HepG2 (cell line): ENCODE measurements at regions not wholly inside any gene's neighbourhood (a gene's known extent, or its start where the extent isn't known, plus 50 kb on each side); places are given as distances from the start of the nearest gene placed in this dataset.

Source experiments
- ATAC-seq: fragments of 200-7000 bp; cut with Tn5 transposase; 3 replicates; pipeline ENCODE4 v1.9.1; 2020; ENCODE audit warnings: mild to moderate bottlenecking, moderate library complexity
- BruUV-seq: library from RNA; stranded (reverse); fragments of 400-500 nt; replicated peaks from 2 replicates; lab custom pipeline; 2021; lab: Mats Ljungman, UMichigan
- CTCF ChIA-PET: fragments of 300-600 bp; formaldehyde crosslinking; extraction: SDS; loops from one replicate; lab custom pipeline; 2021; ENCODE audit warnings: low total read pairs, inconsistent platforms, low intra/inter-chr PET ratio; lab: Yijun Ruan, JAX
- POLR2A ChIA-PET: fragments of 350-600 bp; sonication (Branson Sonifier 250); formaldehyde crosslinking; loops from one replicate; lab custom pipeline; 2020; ENCODE audit warnings: antibody characterized with exemption, inconsistent platforms; lab: Yijun Ruan, JAX
- DNase-seq: peaks from one replicate; pipeline ENCODE4 v3.0.0-alpha.2; 2015; ENCODE audit warnings: low spot score
- FAIRE-seq: peaks from 3 replicates; lab custom pipeline; 2011; peaks lifted over from hg19 to GRCh38; lab: Jason Lieb, UNC
- H2AFZ ChIP-seq: one replicate; pipeline ENCODE4 v1.6.1; 2011; ENCODE audit warnings: low read length, inconsistent platforms
- H3K27ac ChIP-seq: fragments of 300-600 bp; 3 replicates; pipeline ENCODE4 v1.8.0; 2011; ENCODE audit warnings: mixed run types, mild to moderate bottlenecking, mixed read lengths, low read length, inconsistent platforms; ENCODE audit not compliant: insufficient read depth; ENCODE audit errors: extremely low read length
- H3K27me3 ChIP-seq, 2 experiments: fragments of 200-600 bp in 1 of 2; 2 replicates in 1 of 2; 3 replicates in 1 of 2; pipeline versions ENCODE4 v1.6.0 to v1.8.0; 2011; ENCODE audit warnings: low read length in 2 of 2, mild to moderate bottlenecking in 2 of 2, moderate library complexity in 2 of 2, inconsistent platforms in 1 of 2; ENCODE audit not compliant: insufficient read depth in 2 of 2, control insufficient read depth in 1 of 2
- H3K36me3 ChIP-seq, 2 experiments: fragments of 200-600 bp in 1 of 2; replicated peaks in 1 of 2; 2 replicates in 1 of 2; 3 replicates in 1 of 2; pipeline versions ENCODE4 v1.5.1 to v1.8.0; 2011; ENCODE audit warnings: low read length in 2 of 2, inconsistent platforms in 1 of 2; ENCODE audit not compliant: insufficient read depth in 2 of 2, control insufficient read depth in 1 of 2
- H3K4me1 ChIP-seq: 2 replicates; pipeline ENCODE4 v1.5.1; 2012; ENCODE audit warnings: low read length, inconsistent platforms; ENCODE audit not compliant: insufficient read depth
- H3K4me2 ChIP-seq: 2 replicates; pipeline ENCODE4 v1.6.0; 2011; ENCODE audit warnings: low read depth, low read length, inconsistent platforms
- H3K4me3 ChIP-seq, 3 experiments: fragments of 200-600 bp in 1 of 3; sonication (generic), shearing (Covaris generic) in 1 of 3; replicated peaks in 1 of 3; 2 replicates each; pipeline ENCODE4 v1.5.1; 2011 to 2016; ENCODE audit warnings: low read length in 3 of 3, inconsistent platforms in 2 of 3, low read depth in 2 of 3, mild to moderate bottlenecking in 2 of 3, control low read depth in 1 of 3, mixed read lengths in 1 of 3; ENCODE audit not compliant: insufficient read depth in 1 of 3
- H3K79me2 ChIP-seq: one replicate; pipeline ENCODE4 v1.6.1; 2011; ENCODE audit warnings: low read length, inconsistent platforms; ENCODE audit not compliant: insufficient read depth
- H3K9ac ChIP-seq: 2 replicates; pipeline ENCODE4 v1.6.0; 2011; ENCODE audit warnings: mild to moderate bottlenecking, low read depth, low read length, inconsistent platforms; ENCODE audit not compliant: insufficient read depth
- H3K9me3 ChIP-seq: 2 replicates; pipeline ENCODE4 v1.5.1; 2012; ENCODE audit warnings: mild to moderate bottlenecking, low read length
- H4K20me1 ChIP-seq: 2 replicates; pipeline ENCODE4 v1.6.0; 2011; ENCODE audit warnings: inconsistent platforms, mild to moderate bottlenecking, low read length, moderate library complexity; ENCODE audit not compliant: insufficient read depth
- ARID2 ChIP-seq: sonication (generic); formaldehyde crosslinking; IDR thresholded peaks from 2 replicates; pipeline ENCODE4 v1.8.1; 2022; ENCODE audit warnings: mild to moderate bottlenecking, missing genetic modification reagents, borderline replicate concordance
- FLYWCH1 ChIP-seq: sonication (generic); formaldehyde crosslinking; IDR thresholded peaks from 2 replicates; pipeline ENCODE4 v1.8.1; 2023; ENCODE audit warnings: mild to moderate bottlenecking, missing genetic modification reagents
- HDAC6 ChIP-seq: fragments of 200-600 bp; sonication (generic); IDR thresholded peaks from 2 replicates; pipeline ENCODE4 v1.7.0; 2017; ENCODE audit warnings: mild to moderate bottlenecking, antibody characterized with exemption, low read length, low read depth
- NFKBIZ ChIP-seq: IDR thresholded peaks from 2 replicates; pipeline ENCODE4 v1.6.1; 2018; ENCODE audit warnings: missing genetic modification reagents, missing compliant biosample characterization
- NONO ChIP-seq, 2 experiments: fragments of 450-650 bp in 1 of 2; sonication (generic) in 1 of 2; formaldehyde crosslinking in 1 of 2; IDR thresholded peaks in 1 of 2; conservative IDR thresholded peaks in 1 of 2; 2 replicates each; pipeline versions ENCODE4 v1.6.1 to v1.8.0; 2017 to 2022; ENCODE audit warnings: mild to moderate bottlenecking in 1 of 2, missing genetic modification reagents in 1 of 2, moderate library complexity in 1 of 2
- SRF ChIP-seq: IDR thresholded peaks from 2 replicates; pipeline ENCODE4 v1.6.1; 2011; ENCODE audit warnings: mild to moderate bottlenecking, low read depth, low read length, moderate library complexity
- TAF1 ChIP-seq: sonication (generic); formaldehyde crosslinking; IDR thresholded peaks from 2 replicates; pipeline ENCODE4 v1.4.0; 2020; ENCODE audit warnings: missing genetic modification reagents
- TARDBP ChIP-seq: sonication (generic); formaldehyde crosslinking; IDR thresholded peaks from 2 replicates; pipeline ENCODE4 v1.8.0; 2022; ENCODE audit warnings: mild to moderate bottlenecking, missing genetic modification reagents
- ZFY ChIP-seq: sonication (generic); formaldehyde crosslinking; IDR thresholded peaks from 2 replicates; pipeline ENCODE4 v1.4.0; 2020; ENCODE audit warnings: missing genetic modification reagents
- ZKSCAN1 ChIP-seq: fragments of 150-350 bp; IDR thresholded peaks from 2 replicates; pipeline ENCODE4 v1.6.1; 2014; ENCODE audit warnings: low read length
- WGBS: methylation state at CpG from one replicate; pipeline ENCODE4 v1.1.6; 2017; ENCODE audit warnings: low lambda C conversion rate; 5-methylcytosine and 5-hydroxymethylcytosine counted together
- in situ Hi-C: cut with HindIII; loops from 2 replicates; pipeline ENCODE4 v1.10.0; 2017; ENCODE audit warnings: low pct_unique_long_range_greater_than_20kb; ENCODE audit not compliant: extremely low pct_ligation_motif_present
- intact Hi-C: fragments of 100-400 bp; cut with micrococcal nuclease; formaldehyde crosslinking; loops from one replicate; pipeline ENCODE4 v1.10.0; 2022; ENCODE audit not compliant: unreplicated experiment
- TF ChIP-seq, protein P1 (sequence below): sonication (generic); formaldehyde crosslinking; conservative IDR thresholded peaks from 2 replicates; pipeline ENCODE4 v1.8.0; 2022; ENCODE audit warnings: low read depth, missing genetic modification reagents
- TF ChIP-seq, protein P2 (sequence below): sonication (generic); formaldehyde crosslinking; IDR thresholded peaks from 2 replicates; pipeline ENCODE4 v1.5.0; 2020; ENCODE audit warnings: mild to moderate bottlenecking, missing genetic modification reagents
- TF ChIP-seq, protein P3 (sequence below): sonication (generic); formaldehyde crosslinking; IDR thresholded peaks from 2 replicates; pipeline ENCODE4 v1.5.0; 2020; ENCODE audit warnings: mild to moderate bottlenecking, missing genetic modification reagents
- TF ChIP-seq, protein P4 (sequence below): sonication (generic); formaldehyde crosslinking; IDR thresholded peaks from 2 replicates; pipeline ENCODE4 v1.4.0; 2020; ENCODE audit warnings: missing genetic modification reagents

DNA sequence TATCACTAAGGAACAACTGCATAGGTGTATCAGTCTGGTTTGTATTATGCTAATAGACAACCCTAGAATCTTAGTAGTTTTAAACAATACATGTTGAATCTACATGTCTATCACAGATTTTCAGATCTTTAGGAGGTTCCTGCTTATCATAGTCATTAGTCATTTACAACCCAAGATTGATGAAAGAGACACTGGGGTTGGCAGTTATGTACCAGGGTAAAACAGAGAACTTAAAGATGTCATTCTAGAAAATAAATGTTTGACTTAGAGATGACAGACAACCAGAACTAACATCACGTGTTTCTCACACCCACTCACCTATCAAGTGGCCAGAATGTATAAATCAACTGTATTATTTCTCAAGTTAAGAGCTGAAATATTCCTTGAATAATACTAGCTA is 181.9 kb downstream of the PABPC4L start:
- intact Hi-C loops (no loop called here), in situ Hi-C loops (no loop called here)
- Histone ChIP-seq H3K4me3 (no peak overlapping the region), H3K79me2 (no peaks in the 10 kb centered on the region), H3K27ac (no peak overlapping the region), H2AFZ (no peak overlapping the region), H3K9me3 (no peaks in the 10 kb centered on the region), H4K20me1 (no peaks in the 10 kb centered on the region), H3K36me3 (no peaks in the 10 kb centered on the region), H3K9ac (no peak overlapping the region), H3K4me2 (no peak overlapping the region), H3K4me1 (no peaks in the 10 kb centered on the region), H3K27me3 (no peaks in the 10 kb centered on the region)
- no peak for ATAC-seq
- no TSS peak for BruUV-seq
- ChIA-PET CTCF (no interaction called here), POLR2A (no interaction called here)
- FAIRE-seq: no peak
- DNase-seq: no peak
- WGBS: 5% methylated on average over 1 of the region's 1 CpG
- TF ChIP-seq FLYWCH1 (CRISPR knock-in tag) (no peak), TAF1 (no peak), NONO (IDR thresholded peaks at IDR 0.05) (no peak), NONO (CRISPR knock-in tag; conservative IDR thresholded peaks at IDR 0.05) (no peak), SRF (no peak), ZFY (no peak), ARID2 (CRISPR knock-in tag) (no peak), NFKBIZ (CRISPR knock-in tag) (no peak), TARDBP (no peak), HDAC6 (no peak), ZKSCAN1 (no peak)
- TF ChIP-seq, protein P1, sequence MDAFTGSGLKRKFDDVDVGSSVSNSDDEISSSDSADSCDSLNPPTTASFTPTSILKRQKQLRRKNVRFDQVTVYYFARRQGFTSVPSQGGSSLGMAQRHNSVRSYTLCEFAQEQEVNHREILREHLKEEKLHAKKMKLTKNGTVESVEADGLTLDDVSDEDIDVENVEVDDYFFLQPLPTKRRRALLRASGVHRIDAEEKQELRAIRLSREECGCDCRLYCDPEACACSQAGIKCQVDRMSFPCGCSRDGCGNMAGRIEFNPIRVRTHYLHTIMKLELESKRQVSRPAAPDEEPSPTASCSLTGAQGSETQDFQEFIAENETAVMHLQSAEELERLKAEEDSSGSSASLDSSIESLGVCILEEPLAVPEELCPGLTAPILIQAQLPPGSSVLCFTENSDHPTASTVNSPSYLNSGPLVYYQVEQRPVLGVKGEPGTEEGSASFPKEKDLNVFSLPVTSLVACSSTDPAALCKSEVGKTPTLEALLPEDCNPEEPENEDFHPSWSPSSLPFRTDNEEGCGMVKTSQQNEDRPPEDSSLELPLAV (CRISPR knock-in tag): no peak
- TF ChIP-seq, protein P2, sequence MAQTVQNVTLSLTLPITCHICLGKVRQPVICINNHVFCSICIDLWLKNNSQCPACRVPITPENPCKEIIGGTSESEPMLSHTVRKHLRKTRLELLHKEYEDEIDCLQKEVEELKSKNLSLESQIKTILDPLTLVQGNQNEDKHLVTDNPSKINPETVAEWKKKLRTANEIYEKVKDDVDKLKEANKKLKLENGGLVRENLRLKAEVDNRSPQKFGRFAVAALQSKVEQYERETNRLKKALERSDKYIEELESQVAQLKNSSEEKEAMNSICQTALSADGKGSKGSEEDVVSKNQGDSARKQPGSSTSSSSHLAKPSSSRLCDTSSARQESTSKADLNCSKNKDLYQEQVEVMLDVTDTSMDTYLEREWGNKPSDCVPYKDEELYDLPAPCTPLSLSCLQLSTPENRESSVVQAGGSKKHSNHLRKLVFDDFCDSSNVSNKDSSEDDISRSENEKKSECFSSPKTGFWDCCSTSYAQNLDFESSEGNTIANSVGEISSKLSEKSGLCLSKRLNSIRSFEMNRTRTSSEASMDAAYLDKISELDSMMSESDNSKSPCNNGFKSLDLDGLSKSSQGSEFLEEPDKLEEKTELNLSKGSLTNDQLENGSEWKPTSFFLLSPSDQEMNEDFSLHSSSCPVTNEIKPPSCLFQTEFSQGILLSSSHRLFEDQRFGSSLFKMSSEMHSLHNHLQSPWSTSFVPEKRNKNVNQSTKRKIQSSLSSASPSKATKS (CRISPR knock-in tag): no peak
- TF ChIP-seq, protein P3, sequence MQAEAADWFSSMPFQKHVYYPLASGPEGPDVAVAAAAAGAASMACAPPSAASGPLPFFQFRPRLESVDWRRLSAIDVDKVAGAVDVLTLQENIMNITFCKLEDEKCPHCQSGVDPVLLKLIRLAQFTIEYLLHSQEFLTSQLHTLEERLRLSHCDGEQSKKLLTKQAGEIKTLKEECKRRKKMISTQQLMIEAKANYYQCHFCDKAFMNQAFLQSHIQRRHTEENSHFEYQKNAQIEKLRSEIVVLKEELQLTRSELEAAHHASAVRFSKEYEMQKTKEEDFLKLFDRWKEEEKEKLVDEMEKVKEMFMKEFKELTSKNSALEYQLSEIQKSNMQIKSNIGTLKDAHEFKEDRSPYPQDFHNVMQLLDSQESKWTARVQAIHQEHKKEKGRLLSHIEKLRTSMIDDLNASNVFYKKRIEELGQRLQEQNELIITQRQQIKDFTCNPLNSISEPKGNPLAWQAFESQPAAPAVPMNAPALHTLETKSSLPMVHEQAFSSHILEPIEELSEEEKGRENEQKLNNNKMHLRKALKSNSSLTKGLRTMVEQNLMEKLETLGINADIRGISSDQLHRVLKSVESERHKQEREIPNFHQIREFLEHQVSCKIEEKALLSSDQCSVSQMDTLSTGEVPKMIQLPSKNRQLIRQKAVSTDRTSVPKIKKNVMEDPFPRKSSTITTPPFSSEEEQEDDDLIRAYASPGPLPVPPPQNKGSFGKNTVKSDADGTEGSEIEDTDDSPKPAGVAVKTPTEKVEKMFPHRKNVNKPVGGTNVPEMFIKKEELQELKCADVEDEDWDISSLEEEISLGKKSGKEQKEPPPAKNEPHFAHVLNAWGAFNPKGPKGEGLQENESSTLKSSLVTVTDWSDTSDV (CRISPR knock-in tag): no peak
- TF ChIP-seq, protein P4, sequence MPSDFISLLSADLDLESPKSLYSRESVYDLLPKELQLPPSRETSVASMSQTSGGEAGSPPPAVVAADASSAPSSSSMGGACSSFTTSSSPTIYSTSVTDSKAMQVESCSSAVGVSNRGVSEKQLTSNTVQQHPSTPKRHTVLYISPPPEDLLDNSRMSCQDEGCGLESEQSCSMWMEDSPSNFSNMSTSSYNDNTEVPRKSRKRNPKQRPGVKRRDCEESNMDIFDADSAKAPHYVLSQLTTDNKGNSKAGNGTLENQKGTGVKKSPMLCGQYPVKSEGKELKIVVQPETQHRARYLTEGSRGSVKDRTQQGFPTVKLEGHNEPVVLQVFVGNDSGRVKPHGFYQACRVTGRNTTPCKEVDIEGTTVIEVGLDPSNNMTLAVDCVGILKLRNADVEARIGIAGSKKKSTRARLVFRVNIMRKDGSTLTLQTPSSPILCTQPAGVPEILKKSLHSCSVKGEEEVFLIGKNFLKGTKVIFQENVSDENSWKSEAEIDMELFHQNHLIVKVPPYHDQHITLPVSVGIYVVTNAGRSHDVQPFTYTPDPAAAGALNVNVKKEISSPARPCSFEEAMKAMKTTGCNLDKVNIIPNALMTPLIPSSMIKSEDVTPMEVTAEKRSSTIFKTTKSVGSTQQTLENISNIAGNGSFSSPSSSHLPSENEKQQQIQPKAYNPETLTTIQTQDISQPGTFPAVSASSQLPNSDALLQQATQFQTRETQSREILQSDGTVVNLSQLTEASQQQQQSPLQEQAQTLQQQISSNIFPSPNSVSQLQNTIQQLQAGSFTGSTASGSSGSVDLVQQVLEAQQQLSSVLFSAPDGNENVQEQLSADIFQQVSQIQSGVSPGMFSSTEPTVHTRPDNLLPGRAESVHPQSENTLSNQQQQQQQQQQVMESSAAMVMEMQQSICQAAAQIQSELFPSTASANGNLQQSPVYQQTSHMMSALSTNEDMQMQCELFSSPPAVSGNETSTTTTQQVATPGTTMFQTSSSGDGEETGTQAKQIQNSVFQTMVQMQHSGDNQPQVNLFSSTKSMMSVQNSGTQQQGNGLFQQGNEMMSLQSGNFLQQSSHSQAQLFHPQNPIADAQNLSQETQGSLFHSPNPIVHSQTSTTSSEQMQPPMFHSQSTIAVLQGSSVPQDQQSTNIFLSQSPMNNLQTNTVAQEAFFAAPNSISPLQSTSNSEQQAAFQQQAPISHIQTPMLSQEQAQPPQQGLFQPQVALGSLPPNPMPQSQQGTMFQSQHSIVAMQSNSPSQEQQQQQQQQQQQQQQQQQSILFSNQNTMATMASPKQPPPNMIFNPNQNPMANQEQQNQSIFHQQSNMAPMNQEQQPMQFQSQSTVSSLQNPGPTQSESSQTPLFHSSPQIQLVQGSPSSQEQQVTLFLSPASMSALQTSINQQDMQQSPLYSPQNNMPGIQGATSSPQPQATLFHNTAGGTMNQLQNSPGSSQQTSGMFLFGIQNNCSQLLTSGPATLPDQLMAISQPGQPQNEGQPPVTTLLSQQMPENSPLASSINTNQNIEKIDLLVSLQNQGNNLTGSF (CRISPR knock-in tag): no peak
